Mesothelial cell of epicardium (in vitro differentiated cells): ENCODE measurements at regions not wholly inside any gene's neighbourhood (a gene's known extent, or its start where the extent isn't known, plus 50 kb on each side); places are given as distances from the start of the nearest gene placed in this dataset.

Experiments
- DNase-seq, 2 experiments: peaks; one replicate each; pipeline ENCODE4 v3.0.0; 2021; ENCODE audit warnings: low spot score in 2 of 2; ENCODE audit not compliant: unreplicated experiment in 2 of 2
- H3K27ac Mint-ChIP-seq: 2 replicates; pipeline ENCODE4 v1.8.0; 2021; ENCODE audit warnings: mixed read lengths
- H3K27me3 Mint-ChIP-seq: 2 replicates; pipeline ENCODE4 v1.8.0; 2021; ENCODE audit warnings: low read depth, mixed read lengths
- H3K36me3 Mint-ChIP-seq: 2 replicates; pipeline ENCODE4 v1.8.0; 2021; ENCODE audit warnings: mixed read lengths
- H3K4me1 Mint-ChIP-seq: 2 replicates; pipeline ENCODE4 v1.8.0; 2021; ENCODE audit warnings: mixed read lengths
- H3K4me3 Mint-ChIP-seq: 2 replicates; pipeline ENCODE4 v1.8.0; 2021; ENCODE audit warnings: mild to moderate bottlenecking, moderate library complexity, mixed read lengths
- H3K9me3 Mint-ChIP-seq: 2 replicates; pipeline ENCODE4 v1.8.0; 2021; ENCODE audit warnings: mixed read lengths
- CTCF ChIP-seq: fragments of 200-600 bp; sonication (generic); IDR thresholded peaks from one replicate; pipeline ENCODE4 v1.5.0; 2021; ENCODE audit warnings: antibody characterized with exemption; ENCODE audit not compliant: unreplicated experiment

- no peak overlapping the region for H3K27ac Mint-ChIP-seq
- H3K36me3 Mint-ChIP-seq: no peaks in the 10 kb centered on the region
- H3K4me3 Mint-ChIP-seq: no peak overlapping the region
- no peak for TF ChIP-seq CTCF
- DNase-seq: no peak
- peaks cover 10% of the 10 kb centered on the region for H3K27me3 Mint-ChIP-seq
- no peaks in the 10 kb centered on the region for H3K9me3 Mint-ChIP-seq
- peaks cover 11% of the 10 kb centered on the region for H3K4me1 Mint-ChIP-seq
Observed at GRCh38 chr11:71341596-71341995, 89.2 kb upstream of the SHANK2 start.

DNA sequence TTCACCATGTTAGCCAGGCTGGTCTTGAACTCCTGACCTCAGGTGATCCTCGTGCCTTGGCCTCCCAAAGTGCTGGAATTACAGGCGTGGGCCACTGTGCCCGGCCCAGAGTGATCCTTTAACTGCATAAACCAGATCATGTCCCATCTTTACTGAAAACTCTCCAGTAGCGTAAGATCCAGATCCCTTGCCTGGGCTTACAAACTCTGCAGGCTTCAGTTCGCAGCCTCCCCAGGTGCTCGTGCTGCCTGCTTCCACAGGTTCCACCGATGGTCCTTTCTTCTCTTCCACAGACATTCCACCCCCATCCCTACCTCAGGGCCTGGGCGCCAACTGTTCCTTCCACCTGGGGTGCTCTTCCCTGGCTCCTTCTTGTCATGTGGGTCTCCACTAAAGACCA is 88.8 kb upstream of the SHANK2 start:
- H3K27ac Mint-ChIP-seq: no peak overlapping the region
- peaks cover 11% of the 10 kb centered on the region for H3K4me1 Mint-ChIP-seq
- no peak for DNase-seq
- peaks cover 12% of the 10 kb centered on the region for H3K27me3 Mint-ChIP-seq
- TF ChIP-seq CTCF: no peak
- H3K4me3 Mint-ChIP-seq: no peak overlapping the region
- no peaks in the 10 kb centered on the region for H3K36me3 Mint-ChIP-seq
- H3K9me3 Mint-ChIP-seq: no peaks in the 10 kb centered on the region

DNA sequence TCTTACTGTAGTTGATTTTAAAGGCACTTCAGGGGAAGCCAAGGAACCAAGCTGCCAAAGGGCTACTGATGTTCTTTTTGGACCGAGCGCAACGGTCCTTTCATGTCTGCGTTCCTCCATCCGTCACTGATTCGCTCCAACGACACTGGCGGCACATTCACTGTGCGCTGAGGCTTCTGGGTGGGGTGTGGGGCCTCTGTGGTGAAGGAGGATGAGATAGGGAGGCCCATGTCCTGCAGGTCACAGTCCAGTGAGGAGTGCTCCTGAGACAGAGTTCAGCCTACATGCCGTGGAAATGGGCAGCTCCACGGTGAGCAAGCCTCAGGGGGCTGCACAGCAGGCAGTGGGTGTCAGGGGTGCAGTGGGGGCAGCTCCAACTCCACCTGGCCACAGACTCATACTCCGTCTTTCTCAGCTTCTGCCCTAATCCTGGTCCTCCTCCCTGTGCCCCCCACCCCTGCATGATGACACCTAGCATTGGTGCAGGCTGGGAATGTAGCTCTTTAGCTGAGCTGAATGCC is 87.8 kb upstream of the SHANK2 start:
- Mint-ChIP-seq H3K4me1 (peaks cover 11% of the 10 kb centered on the region), H3K36me3 (no peaks in the 10 kb centered on the region), H3K27me3 (peaks cover 18% of the 10 kb centered on the region), H3K27ac (no peak overlapping the region), H3K4me3 (no peak overlapping the region), H3K9me3 (no peaks in the 10 kb centered on the region)
- no peak for TF ChIP-seq CTCF
- no peak for DNase-seq

DNA sequence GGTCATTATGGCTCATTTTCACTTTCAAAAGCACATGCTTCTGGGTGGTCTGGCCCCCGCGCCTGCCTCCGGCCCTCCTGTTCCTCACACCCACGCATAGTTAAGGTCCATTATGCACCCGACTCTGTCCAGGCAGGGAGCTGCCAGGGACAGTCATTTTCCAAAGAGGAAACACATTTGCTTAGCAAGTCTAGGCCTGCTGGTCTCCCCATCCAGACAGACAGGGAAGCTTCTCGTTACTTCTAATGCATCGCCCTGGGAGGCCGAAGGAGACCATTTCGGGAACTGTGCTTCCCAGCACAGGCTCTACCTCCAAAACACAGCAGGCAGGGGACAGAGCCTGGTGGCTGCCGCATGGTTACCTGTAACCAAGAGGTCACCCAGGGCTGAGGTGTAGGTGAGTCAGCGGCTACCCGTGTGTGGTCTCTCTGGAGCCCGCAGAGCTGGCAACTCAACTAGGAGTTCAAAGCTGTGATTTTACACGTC is 87.1 kb upstream of the SHANK2 start:
- Mint-ChIP-seq H3K9me3 (no peaks in the 10 kb centered on the region), H3K4me1 (peaks cover 11% of the 10 kb centered on the region), H3K4me3 (no peak overlapping the region), H3K36me3 (no peaks in the 10 kb centered on the region), H3K27me3 (peaks cover 21% of the 10 kb centered on the region), H3K27ac (no peak overlapping the region)
- DNase-seq: no peak
- no peak for TF ChIP-seq CTCF

DNA sequence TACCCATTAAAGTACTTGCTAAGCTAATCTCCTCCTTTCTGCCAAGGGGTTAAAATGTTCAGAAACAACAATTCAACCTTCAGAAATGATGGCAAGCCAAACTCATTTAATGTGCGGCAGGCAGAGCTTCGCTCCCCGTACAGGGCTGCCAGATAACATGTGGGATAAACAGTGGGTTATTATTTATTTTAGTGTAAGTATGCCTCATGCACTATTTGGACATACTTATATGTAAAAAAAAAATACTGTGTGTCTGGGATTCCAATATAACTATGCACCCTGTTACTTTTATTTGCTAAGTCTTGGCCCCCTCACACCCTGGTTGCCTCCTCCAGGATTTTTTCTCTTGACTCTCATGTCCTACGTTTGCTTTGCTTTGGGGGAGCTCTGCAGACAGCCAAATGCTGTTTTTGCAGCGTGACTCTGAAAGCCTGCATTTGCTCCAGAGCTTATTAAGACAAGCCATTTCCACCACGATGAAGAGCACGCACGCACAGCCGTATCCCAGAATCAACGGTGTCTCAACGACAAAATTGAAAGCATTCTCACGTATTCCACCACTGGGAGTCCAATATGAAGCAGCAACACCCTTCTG is 86.5 kb upstream of the SHANK2 start:
- Mint-ChIP-seq H3K27me3 (peaks cover 21% of the 10 kb centered on the region), H3K9me3 (no peaks in the 10 kb centered on the region), H3K36me3 (no peaks in the 10 kb centered on the region), H3K4me1 (peaks cover 11% of the 10 kb centered on the region), H3K4me3 (no peak overlapping the region), H3K27ac (no peak overlapping the region)
- no peak for TF ChIP-seq CTCF
- DNase-seq: peak in 1 of 2 experiments; percentile 33
